H1 (cell line): ENCODE measurements at regions not wholly inside any gene's neighbourhood (a gene's known extent, or its start where the extent isn't known, plus 50 kb on each side); places are given as distances from the start of the nearest gene placed in this dataset.

Experiments
- CTCF ChIA-PET: fragments of 300-600 bp; sonication (Branson Sonifier 250); formaldehyde crosslinking; loops from one replicate; lab custom pipeline; 2021; ENCODE audit not compliant: partially characterized antibody; lab: Charles Lee
- POLR2A ChIA-PET: fragments of 300-600 bp; sonication (Branson Sonifier 250); formaldehyde crosslinking; loops from one replicate; lab custom pipeline; 2021; ENCODE audit warnings: inconsistent platforms; ENCODE audit not compliant: partially characterized antibody; lab: Charles Lee
- DNase-seq, 2 experiments: peaks; one replicate each; pipeline versions ENCODE4 v3.0.0 to v3.0.0-alpha.2; 2010 to 2022; ENCODE audit warnings: low spot score in 2 of 2, low read depth in 1 of 2, mixed read lengths in 1 of 2
- FAIRE-seq: peaks from 2 replicates; lab custom pipeline; 2011; peaks lifted over from hg19 to GRCh38; lab: Jason Lieb, UNC
- H2AFZ ChIP-seq: 2 replicates; pipeline ENCODE4 v1.8.1; 2012; ENCODE audit warnings: low read length, inconsistent platforms
- H2AK5ac ChIP-seq: 2 replicates; pipeline ENCODE4 v1.6.1; 2013; ENCODE audit warnings: low read depth, low read length
- H2BK120ac ChIP-seq: replicated peaks from 2 replicates; pipeline ENCODE3; 2013; ENCODE audit warnings: low read depth, low read length, inconsistent platforms
- H2BK12ac ChIP-seq: 2 replicates; pipeline ENCODE4 v1.6.1; 2013; ENCODE audit warnings: low read depth, low read length
- H2BK15ac ChIP-seq: 2 replicates; pipeline ENCODE4 v1.6.1; 2013; ENCODE audit warnings: low read length
- H2BK20ac ChIP-seq: 2 replicates; pipeline ENCODE4 v1.6.1; 2013; ENCODE audit warnings: low read length
- H2BK5ac ChIP-seq: 2 replicates; pipeline ENCODE4 v1.6.1; 2013; ENCODE audit warnings: low read depth, low read length
- H3K14ac ChIP-seq: 2 replicates; pipeline ENCODE4 v1.6.1; 2013; ENCODE audit warnings: inconsistent platforms; ENCODE audit not compliant: insufficient read length
- H3K18ac ChIP-seq: 2 replicates; pipeline ENCODE4 v1.6.1; 2013; ENCODE audit warnings: low read length; ENCODE audit errors: extremely low read depth
- H3K23ac ChIP-seq: 2 replicates; pipeline ENCODE4 v1.6.1; 2013; ENCODE audit warnings: inconsistent platforms; ENCODE audit not compliant: insufficient read length
- H3K23me2 ChIP-seq: 2 replicates; pipeline ENCODE4 v1.6.1; 2013; ENCODE audit warnings: low read depth, low read length
- H3K27ac ChIP-seq: 2 replicates; pipeline ENCODE4 v1.6.1; 2011; ENCODE audit warnings: low read depth, low read length, inconsistent platforms
- H3K27me3 ChIP-seq, 4 experiments: replicated peaks in 1 of 4; 1 replicate in 1 of 4; 2 replicates in 3 of 4; pipeline versions ENCODE4 v1.6.1 to v1.8.1; 2011 to 2013; ENCODE audit warnings: low read length in 3 of 4, mild to moderate bottlenecking in 3 of 4, inconsistent platforms in 2 of 4, mixed read lengths in 2 of 4, moderate library complexity in 1 of 4; ENCODE audit not compliant: control insufficient read depth in 3 of 4, insufficient read depth in 3 of 4; ENCODE audit errors: extremely low read depth in 1 of 4
- H3K36me3 ChIP-seq, 4 experiments: 2 replicates each; pipeline versions ENCODE4 v1.6.1 to v1.8.1; 2011 to 2013; ENCODE audit warnings: mild to moderate bottlenecking in 4 of 4, low read length in 3 of 4, moderate library complexity in 2 of 4, control low read depth in 1 of 4, inconsistent platforms in 1 of 4; ENCODE audit not compliant: insufficient read depth in 4 of 4, control insufficient read depth in 2 of 4
- H3K4ac ChIP-seq: replicated peaks from 2 replicates; pipeline ENCODE3; 2013; ENCODE audit warnings: low read length, low read depth, mixed read lengths, inconsistent platforms; ENCODE audit not compliant: insufficient read length
- H3K4me1 ChIP-seq, 4 experiments: replicated peaks in 1 of 4; 1 replicate in 1 of 4; 2 replicates in 3 of 4; pipeline versions ENCODE4 v1.6.1 to v1.8.1; 2011 to 2013; ENCODE audit warnings: low read length in 3 of 4, inconsistent platforms in 2 of 4, mixed read lengths in 1 of 4; ENCODE audit not compliant: insufficient read depth in 4 of 4, control insufficient read depth in 3 of 4
- H3K4me2 ChIP-seq, 2 experiments: 2 replicates each; pipeline versions ENCODE4 v1.6.1 to v1.8.1; 2011 to 2013; ENCODE audit warnings: low read depth in 2 of 2, low read length in 2 of 2, control low read depth in 1 of 2, inconsistent platforms in 1 of 2, mild to moderate bottlenecking in 1 of 2; ENCODE audit not compliant: insufficient read depth in 1 of 2
- H3K4me3 ChIP-seq, 4 experiments: fragments of 200-600, 300-600 bp in 1 of 4; sonication (generic), shearing (Covaris generic), sonication (Bioruptor Twin) in 1 of 4; 2 replicates each; pipeline versions ENCODE4 v1.5.1 to v1.8.1; 2011 to 2016; ENCODE audit warnings: low read length in 4 of 4, low read depth in 3 of 4, control low read depth in 2 of 4, inconsistent platforms in 2 of 4, mild to moderate bottlenecking in 2 of 4, mixed read lengths in 1 of 4, moderate library complexity in 1 of 4; ENCODE audit not compliant: insufficient read depth in 2 of 4; ENCODE audit errors: extremely low read depth in 1 of 4
- H3K56ac ChIP-seq: replicated peaks from 2 replicates; pipeline ENCODE3; 2013; ENCODE audit warnings: low read depth, mild to moderate bottlenecking, mixed read lengths, low read length, inconsistent platforms; ENCODE audit not compliant: insufficient read length
- H3K79me1 ChIP-seq: 2 replicates; pipeline ENCODE4 v1.6.1; 2013; ENCODE audit warnings: low read depth, low read length, control low read depth
- H3K79me2 ChIP-seq, 2 experiments: 2 replicates each; pipeline versions ENCODE4 v1.6.1 to v1.8.1; 2012 to 2013; ENCODE audit warnings: low read length in 2 of 2, mild to moderate bottlenecking in 2 of 2, inconsistent platforms in 1 of 2; ENCODE audit not compliant: insufficient read depth in 2 of 2, control insufficient read depth in 1 of 2
- H3K9ac ChIP-seq, 4 experiments: replicated peaks in 1 of 4; 1 replicate in 1 of 4; 2 replicates in 3 of 4; pipeline versions ENCODE4 v1.6.1 to v1.8.1; 2011 to 2013; ENCODE audit warnings: low read depth in 3 of 4, low read length in 3 of 4, control low read depth in 2 of 4, mild to moderate bottlenecking in 2 of 4, moderate library complexity in 2 of 4, inconsistent platforms in 1 of 4; ENCODE audit errors: extremely low read depth in 1 of 4
- H3K9me3 ChIP-seq, 2 experiments: 2 replicates each; pipeline versions ENCODE4 v1.6.1 to v1.8.1; 2012 to 2013; ENCODE audit warnings: mild to moderate bottlenecking in 2 of 2, moderate library complexity in 2 of 2, control low read depth in 1 of 2, inconsistent platforms in 1 of 2, low read depth in 1 of 2, low read length in 1 of 2, mixed read lengths in 1 of 2; ENCODE audit not compliant: insufficient read depth in 2 of 2
- H4K20me1 ChIP-seq, 2 experiments: replicated peaks in 1 of 2; 2 replicates each; pipeline versions ENCODE3 to v1.8.1; 2011 to 2013; ENCODE audit warnings: inconsistent platforms in 2 of 2, low read length in 2 of 2, mild to moderate bottlenecking in 1 of 2; ENCODE audit not compliant: insufficient read depth in 2 of 2, control insufficient read depth in 1 of 2
- H4K5ac ChIP-seq: 2 replicates; pipeline ENCODE4 v1.6.1; 2013; ENCODE audit warnings: low read length, low read depth, mixed read lengths, inconsistent platforms; ENCODE audit not compliant: insufficient read length
- H4K8ac ChIP-seq: 2 replicates; pipeline ENCODE4 v1.8.0; 2013; ENCODE audit warnings: mild to moderate bottlenecking, moderate library complexity, low read length, inconsistent platforms; ENCODE audit not compliant: insufficient read depth; ENCODE audit errors: extremely low read depth
- H4K91ac ChIP-seq: replicated peaks from 2 replicates; pipeline ENCODE3; 2013; ENCODE audit warnings: low read length, mixed read lengths, inconsistent platforms; ENCODE audit not compliant: insufficient read length
- ATF2 ChIP-seq: IDR thresholded peaks from 2 replicates; pipeline ENCODE4 v1.6.1; 2012; ENCODE audit warnings: low read length, inconsistent platforms
- CEBPB ChIP-seq: IDR thresholded peaks from 2 replicates; pipeline ENCODE4 v1.6.1; 2012; ENCODE audit warnings: low read depth, low read length
- FOSL1 ChIP-seq: IDR thresholded peaks from 2 replicates; pipeline ENCODE4 v1.6.1; 2011; ENCODE audit warnings: mild to moderate bottlenecking, low read depth, low read length, moderate library complexity; ENCODE audit not compliant: insufficient read depth
- KDM5A ChIP-seq: fragments of 200-600 bp; IDR thresholded peaks from 2 replicates; pipeline ENCODE4 v1.7.1; 2012; ENCODE audit warnings: mild to moderate bottlenecking, low read length, inconsistent platforms, mixed read lengths
- MAX ChIP-seq: IDR thresholded peaks from 2 replicates; pipeline ENCODE4 v1.6.1; 2012; ENCODE audit warnings: inconsistent platforms
- POLR2A ChIP-seq, 2 experiments: IDR thresholded peaks; 1 replicate in 1 of 2; 2 replicates in 1 of 2; pipeline ENCODE4 v1.6.1; 2011; ENCODE audit warnings: low read depth in 2 of 2, low read length in 2 of 2, mild to moderate bottlenecking in 2 of 2; ENCODE audit errors: control extremely low read depth in 1 of 2
- SAP30 ChIP-seq: fragments of 300-600 bp; sonication (generic); IDR thresholded peaks from 2 replicates; pipeline ENCODE4 v1.7.1; 2012; ENCODE audit warnings: low read length, moderate library complexity, mild to moderate bottlenecking, inconsistent platforms; ENCODE audit not compliant: insufficient read depth, insufficient replicate concordance
- SUZ12 ChIP-seq: fragments of 200-600 bp; sonication (generic); IDR thresholded peaks from 2 replicates; pipeline ENCODE4 v1.6.1; 2012; ENCODE audit warnings: mild to moderate bottlenecking, inconsistent platforms, low read length, moderate library complexity, mixed read lengths
- TAF1 ChIP-seq: IDR thresholded peaks from 2 replicates; pipeline ENCODE4 v1.6.1; 2011; ENCODE audit warnings: mild to moderate bottlenecking, low read depth, low read length
- TBP ChIP-seq: IDR thresholded peaks from 2 replicates; pipeline ENCODE4 v1.6.1; 2011; ENCODE audit warnings: low read depth, low read length, improper control_type of control experiment
- TCF12 ChIP-seq: IDR thresholded peaks from 2 replicates; pipeline ENCODE4 v1.6.1; 2011; ENCODE audit warnings: low read depth, mild to moderate bottlenecking, low read length
- WGBS, 2 experiments: shearing (Covaris generic) in 1 of 2; methylation state at CpG; one replicate each; pipeline versions ENCODE4 v1.1.6 to v1.1.7; 2013 to 2015; ENCODE audit warnings: low lambda C conversion rate in 2 of 2, mixed read lengths in 2 of 2, inconsistent platforms in 1 of 2, low coverage in 1 of 2, missing lambda C conversion rate in 1 of 2; ENCODE audit not compliant: insufficient replicate concordance in 2 of 2, insufficient coverage in 1 of 2, insufficient read length in 1 of 2; ENCODE audit errors: extremely low coverage in 1 of 2, missing lambda C conversion rate in 1 of 2; 5-methylcytosine and 5-hydroxymethylcytosine counted together
- TF ChIP-seq, protein P1 (sequence below): IDR thresholded peaks from 2 replicates; pipeline ENCODE4 v1.6.1; 2012; ENCODE audit warnings: inconsistent platforms

DNA sequence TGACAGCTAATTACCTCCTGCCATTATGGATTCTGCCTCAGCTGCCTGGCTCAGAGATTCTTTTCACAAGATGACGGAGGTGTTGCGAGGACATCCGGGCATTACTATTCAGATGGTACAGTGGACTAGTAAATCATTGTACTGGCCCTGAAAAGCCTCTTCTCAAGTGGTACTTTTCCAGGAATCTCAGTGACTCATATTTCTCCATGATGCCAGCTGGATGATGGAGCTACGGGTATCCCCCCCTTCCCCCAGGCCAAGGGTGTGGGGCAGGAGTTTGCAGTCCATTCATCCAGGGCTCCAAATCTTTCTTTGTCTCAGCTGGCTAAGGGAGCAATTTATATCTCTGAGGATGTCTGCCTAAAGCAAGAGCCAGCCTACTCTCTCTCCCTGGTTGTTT lies 107.7 kb upstream of the GPR139 start:
- no peak for DNase-seq
- Histone ChIP-seq H3K27ac (no peak overlapping the region), H3K79me1 (no peaks in the 10 kb centered on the region), H2AFZ (no peak overlapping the region), H3K4me3 (no peak overlapping the region), H3K79me2 (no peaks in the 10 kb centered on the region), H2BK5ac (no peak overlapping the region), H3K23ac (no peak overlapping the region), H3K56ac (no peak overlapping the region), H3K4me2 (no peak overlapping the region), H3K9me3 (0 out of 4 replicates have a peak, but pooled peaks cover 1 to 2% of the 10 kb centered on the region in 2 experiments), H2BK15ac (no peak overlapping the region), H2BK20ac (no peak overlapping the region), H3K18ac (no peak overlapping the region), H3K14ac (no peak overlapping the region), H2BK120ac (no peak overlapping the region), H3K36me3 (no peaks in the 10 kb centered on the region), H3K23me2 (no peaks in the 10 kb centered on the region), H4K8ac (no peak overlapping the region), H4K20me1 (no peaks in the 10 kb centered on the region), H3K4ac (no peak overlapping the region), H3K4me1 (peaks cover 2 to 12% (median 10%) of the 10 kb centered on the region in 4 experiments), H2AK5ac (no peak overlapping the region), H4K5ac (no peak overlapping the region), H3K9ac (no peak overlapping the region), H2BK12ac (no peak overlapping the region), H3K27me3 (peaks cover 0 to 8% (median 0%) of the 10 kb centered on the region in 4 experiments; a peak in 1 of 7 replicates), H4K91ac (no peak overlapping the region)
- FAIRE-seq, result no peak
- ChIA-PET POLR2A (interaction anchor here (1.3 kb wide), 1 partner anchor 16 kb away, joined by 3 read pairs; no protein-coding TSS in a partner anchor), CTCF (no interaction called here)
- WGBS, 2 experiments, result 95% methylated on average over 4 of the region's 4 CpGs; no CpG with 5 or more reads in 1 of the 2 experiments
- TF ChIP-seq TCF12 (no peak), POLR2A (IDR thresholded peaks at IDR 0.05; ENCODE audit: control extremely low read depth in 1 of 2, low read depth in 2 of 2, low read length in 2 of 2) (no peak), MAX (no peak), SUZ12 (no peak), TBP (no peak), TAF1 (no peak), SAP30 (no peak), CEBPB (no peak), KDM5A (no peak), ATF2 (no peak), FOSL1 (no peak)
- TF ChIP-seq, protein P1, sequence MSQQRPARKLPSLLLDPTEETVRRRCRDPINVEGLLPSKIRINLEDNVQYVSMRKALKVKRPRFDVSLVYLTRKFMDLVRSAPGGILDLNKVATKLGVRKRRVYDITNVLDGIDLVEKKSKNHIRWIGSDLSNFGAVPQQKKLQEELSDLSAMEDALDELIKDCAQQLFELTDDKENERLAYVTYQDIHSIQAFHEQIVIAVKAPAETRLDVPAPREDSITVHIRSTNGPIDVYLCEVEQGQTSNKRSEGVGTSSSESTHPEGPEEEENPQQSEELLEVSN, result no peak
